Tibial artery (tissue), 4 donors: ENCODE measurements at regions not wholly inside any gene's neighbourhood (a gene's known extent, or its start where the extent isn't known, plus 50 kb on each side); places are given as distances from the start of the nearest gene placed in this dataset.

ENCODE experiments used
- DNase-seq, 2 donors: peaks; one replicate each; pipeline ENCODE4 v3.0.0-alpha.2; 2019
- H3K27ac ChIP-seq, 2 donors: fragments of 200-600 bp; sonication (generic) in 1 of 2; 1 replicate in 1 of 2; 2 replicates in 1 of 2; pipeline ENCODE4 v1.5.1; 2018 to 2019; ENCODE audit warnings: mild to moderate bottlenecking in 1 of 2
- H3K27me3 ChIP-seq, 2 donors: fragments of 200-600 bp; sonication (generic) in 1 of 2; one replicate each; pipeline versions ENCODE4 v1.5.1 to v1.6.0; 2016 to 2019
- H3K36me3 ChIP-seq, 3 donors: fragments of 200-600 bp; sonication (generic) in 2 of 3; one replicate each; pipeline ENCODE4 v1.5.1; 2016 to 2019; ENCODE audit warnings: mild to moderate bottlenecking in 2 of 3
- H3K4me1 ChIP-seq, 4 donors: fragments of 200-600 bp; sonication (generic) in 2 of 4; 1 replicate in 3 of 4; 2 replicates in 1 of 4; pipeline ENCODE4 v1.5.1; 2016 to 2019
- H3K4me3 ChIP-seq, 2 donors: fragments of 200-600 bp; sonication (generic) in 1 of 2; 1 replicate in 1 of 2; 2 replicates in 1 of 2; pipeline ENCODE4 v1.5.1; 2018 to 2019; ENCODE audit warnings: mild to moderate bottlenecking in 2 of 2
- H3K9me3 ChIP-seq, 3 donors: fragments of 200-600 bp; sonication (generic) in 1 of 3; one replicate each; pipeline ENCODE4 v1.5.1; 2016 to 2019
- intact Hi-C: fragments of 100-400 bp; cut with DNase I; formaldehyde crosslinking; loops from one replicate; pipeline ENCODE4 v1.15.0; 2023; ENCODE audit warnings: low total_unique reads
- TF ChIP-seq, protein P1 (sequence below), 2 experiments: fragments of 200-600 bp in 1 of 2; fragments of 450-650 bp in 1 of 2; IDR thresholded peaks; one replicate each; pipeline ENCODE4 v1.5.1; 2017 to 2019; ENCODE audit warnings: antibody characterized with exemption in 2 of 2, mild to moderate bottlenecking in 1 of 2, moderate library complexity in 1 of 2

DNA sequence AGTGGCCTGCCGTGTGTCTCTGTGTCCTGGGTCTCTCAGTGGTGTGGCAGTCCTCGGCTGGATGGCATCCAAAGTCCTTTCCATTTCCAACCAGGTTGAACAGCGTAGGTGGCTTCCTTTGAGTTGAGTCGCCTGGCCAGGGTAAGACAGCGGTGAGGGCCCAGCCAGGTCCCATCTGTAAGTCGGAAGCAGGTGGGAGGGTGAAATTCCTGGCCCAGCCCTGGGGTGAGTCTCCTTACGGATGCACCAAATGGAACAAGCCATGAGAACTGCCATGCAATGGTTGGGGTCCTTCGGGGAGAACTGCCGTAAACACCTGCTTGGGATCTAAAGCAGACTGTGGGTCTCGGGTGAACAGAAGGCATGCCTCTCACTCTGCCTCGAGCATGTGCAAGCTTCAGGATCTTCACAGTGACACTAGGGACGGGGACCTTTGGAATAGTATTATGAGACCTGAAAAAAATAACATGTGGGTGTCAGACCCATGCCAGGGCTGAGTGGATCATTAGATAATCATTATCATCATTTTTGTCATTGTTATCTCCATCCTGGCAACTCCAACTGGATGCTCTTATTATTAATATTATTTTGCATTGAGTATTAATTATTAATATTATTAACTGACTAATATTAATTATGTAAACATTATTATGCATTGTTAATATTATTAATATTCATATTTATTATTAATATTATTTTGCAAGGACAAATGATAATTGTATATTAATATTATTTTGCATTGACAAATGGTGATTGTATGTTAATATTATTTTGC, 57.7 kb upstream of the LINC01488 start:
- Histone ChIP-seq H3K36me3 (no peaks in the 10 kb centered on the region), H3K4me3 (no peak overlapping the region), H3K4me1 (peaks cover 0 to 19% (median 14%) of the 10 kb centered on the region in 4 donors), H3K27ac (no peak overlapping the region), H3K9me3 (peaks cover 0 to 5% (median 3%) of the 10 kb centered on the region in 3 donors), H3K27me3 (no peaks in the 10 kb centered on the region)
- intact Hi-C loops = no loop called here
- TF ChIP-seq, protein P1, sequence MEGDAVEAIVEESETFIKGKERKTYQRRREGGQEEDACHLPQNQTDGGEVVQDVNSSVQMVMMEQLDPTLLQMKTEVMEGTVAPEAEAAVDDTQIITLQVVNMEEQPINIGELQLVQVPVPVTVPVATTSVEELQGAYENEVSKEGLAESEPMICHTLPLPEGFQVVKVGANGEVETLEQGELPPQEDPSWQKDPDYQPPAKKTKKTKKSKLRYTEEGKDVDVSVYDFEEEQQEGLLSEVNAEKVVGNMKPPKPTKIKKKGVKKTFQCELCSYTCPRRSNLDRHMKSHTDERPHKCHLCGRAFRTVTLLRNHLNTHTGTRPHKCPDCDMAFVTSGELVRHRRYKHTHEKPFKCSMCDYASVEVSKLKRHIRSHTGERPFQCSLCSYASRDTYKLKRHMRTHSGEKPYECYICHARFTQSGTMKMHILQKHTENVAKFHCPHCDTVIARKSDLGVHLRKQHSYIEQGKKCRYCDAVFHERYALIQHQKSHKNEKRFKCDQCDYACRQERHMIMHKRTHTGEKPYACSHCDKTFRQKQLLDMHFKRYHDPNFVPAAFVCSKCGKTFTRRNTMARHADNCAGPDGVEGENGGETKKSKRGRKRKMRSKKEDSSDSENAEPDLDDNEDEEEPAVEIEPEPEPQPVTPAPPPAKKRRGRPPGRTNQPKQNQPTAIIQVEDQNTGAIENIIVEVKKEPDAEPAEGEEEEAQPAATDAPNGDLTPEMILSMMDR (IDR thresholded peaks at IDR 0.05) = no peak
- no peak for DNase-seq

DNA sequence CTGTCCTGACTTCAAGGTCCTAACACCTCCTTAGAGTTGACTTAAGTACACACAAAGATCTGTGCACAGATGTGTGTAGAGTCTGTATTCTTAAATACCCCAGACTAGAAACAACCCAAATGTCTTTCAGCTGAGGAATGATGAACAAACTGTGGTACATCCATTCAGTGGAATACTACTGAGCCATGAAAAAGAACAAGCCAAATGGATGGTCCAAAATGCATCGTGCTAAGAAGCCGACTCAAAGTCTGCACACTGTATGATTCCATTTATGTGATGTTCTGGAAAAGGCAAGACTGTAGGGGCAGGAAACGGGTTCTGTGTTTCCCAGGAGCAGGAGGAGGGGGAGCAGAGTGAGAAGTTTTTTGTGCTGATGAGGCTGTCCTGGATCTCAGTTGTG, 56.7 kb upstream of the LINC01488 start:
- no peak overlapping the region for H3K27ac ChIP-seq
- H3K4me3 ChIP-seq = no peak overlapping the region
- peaks cover 0 to 16% (median 12%) of the 10 kb centered on the region in 4 donors for H3K4me1 ChIP-seq
- intact Hi-C loops = no loop called here
- no peak for DNase-seq
- peaks cover 0 to 5% (median 3%) of the 10 kb centered on the region in 3 donors for H3K9me3 ChIP-seq
- H3K27me3 ChIP-seq = no peaks in the 10 kb centered on the region
- TF ChIP-seq, protein P1 (IDR thresholded peaks at IDR 0.05) = no peak
- no peaks in the 10 kb centered on the region for H3K36me3 ChIP-seq

DNA sequence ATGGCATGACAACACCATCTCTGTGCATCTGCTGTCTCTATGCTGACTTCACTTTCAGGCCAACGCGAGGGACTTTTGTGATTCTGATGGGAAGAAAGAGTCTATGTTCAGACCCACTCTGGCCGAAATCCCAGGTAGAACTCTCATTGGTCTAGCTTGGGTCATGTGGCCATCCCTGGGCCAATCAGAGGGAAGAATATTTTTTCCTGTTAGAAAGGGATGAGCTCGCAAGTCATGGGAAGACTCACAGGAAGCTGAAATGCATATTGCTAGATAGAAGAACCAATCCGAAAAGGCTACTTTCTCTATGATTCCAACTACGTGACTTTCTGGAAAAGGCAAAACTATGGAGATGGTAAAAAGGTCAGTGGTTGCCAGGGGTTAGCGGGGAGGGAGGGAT, 56.0 kb upstream of the LINC01488 start:
- Histone ChIP-seq H3K9me3 (peaks cover 0 to 5% (median 3%) of the 10 kb centered on the region in 3 donors), H3K4me1 (peaks cover 0 to 9% (median 6%) of the 10 kb centered on the region in 4 donors), H3K4me3 (no peak overlapping the region), H3K27me3 (no peaks in the 10 kb centered on the region), H3K36me3 (no peaks in the 10 kb centered on the region), H3K27ac (no peak overlapping the region)
- intact Hi-C loops = no loop called here
- TF ChIP-seq, protein P1 (IDR thresholded peaks at IDR 0.05) = no peak
- DNase-seq = no peak

DNA sequence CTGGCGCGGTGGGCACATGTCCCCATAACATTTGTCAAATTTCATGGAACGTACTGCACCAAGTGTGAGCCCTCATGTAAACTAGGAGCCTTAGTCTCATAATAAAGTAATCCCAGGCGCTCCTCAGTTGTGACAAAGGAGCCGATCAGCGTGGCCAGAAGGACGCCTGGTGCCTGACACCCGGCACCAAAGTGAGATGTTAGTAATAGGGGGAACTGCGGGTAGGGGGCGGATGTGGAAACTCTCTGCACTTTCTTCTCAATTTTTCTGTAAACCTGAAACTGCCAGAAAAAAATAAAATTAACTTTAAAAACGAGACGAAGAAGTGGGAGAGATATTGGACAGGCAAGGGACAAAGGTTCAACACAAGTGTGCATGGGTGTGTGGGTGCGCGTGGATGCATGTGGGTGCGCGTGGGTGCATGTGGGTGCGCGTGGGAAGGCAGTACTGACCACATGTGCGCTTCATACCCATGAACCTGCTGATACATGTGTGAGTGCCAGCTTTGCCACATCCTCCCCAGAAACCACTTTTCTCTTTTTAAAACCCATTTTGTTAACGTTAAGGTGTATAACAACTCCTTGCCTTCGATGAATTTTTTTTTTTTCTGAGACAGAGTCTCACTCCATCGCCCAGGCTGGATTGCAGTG, 55.4 kb upstream of the LINC01488 start:
- H3K9me3 ChIP-seq = peaks cover 0 to 5% (median 3%) of the 10 kb centered on the region in 3 donors
- H3K4me3 ChIP-seq = no peak overlapping the region
- TF ChIP-seq, protein P1 (IDR thresholded peaks at IDR 0.05) = no peak
- H3K27ac ChIP-seq = no peak overlapping the region
- H3K4me1 ChIP-seq = peaks cover 0 to 3% (median under 1%) of the 10 kb centered on the region in 4 donors
- no peaks in the 10 kb centered on the region for H3K36me3 ChIP-seq
- no peaks in the 10 kb centered on the region for H3K27me3 ChIP-seq
- no peak for DNase-seq
- intact Hi-C loops = no loop called here

DNA sequence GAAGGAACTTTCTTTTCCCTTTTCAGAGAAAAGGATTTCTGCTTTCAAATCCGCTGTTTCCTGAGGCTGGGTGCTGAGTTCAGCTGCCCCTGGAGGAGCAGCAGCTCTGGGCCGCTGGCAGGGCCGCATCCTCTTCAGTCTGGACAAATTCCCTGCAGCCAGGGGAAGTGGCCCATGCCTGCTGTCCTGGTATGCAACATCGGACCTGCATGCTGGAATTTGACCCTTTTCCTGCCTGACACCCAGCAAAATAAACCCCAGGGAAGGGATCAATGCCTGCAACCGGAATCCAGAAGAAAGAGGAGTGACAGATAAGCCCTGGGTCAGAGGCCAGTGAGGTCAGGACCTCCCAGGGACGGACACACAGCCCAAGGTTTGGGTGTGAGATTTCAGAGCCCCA, 54.1 kb upstream of the LINC01488 start:
- H3K27ac ChIP-seq = no peak overlapping the region

More for the DNA sequence above, 54.1 kb upstream of the LINC01488 start:
- DNase-seq = no peak
- H3K36me3 ChIP-seq = no peaks in the 10 kb centered on the region
- H3K9me3 ChIP-seq = peaks cover 0 to 5% (median 3%) of the 10 kb centered on the region in 3 donors
- H3K27me3 ChIP-seq = no peaks in the 10 kb centered on the region
- no peaks in the 10 kb centered on the region for H3K4me1 ChIP-seq
- intact Hi-C loops = no loop called here
- no peak overlapping the region for H3K4me3 ChIP-seq
- TF ChIP-seq, protein P1 (IDR thresholded peaks at IDR 0.05) = no peak
